Transverse colon (tissue), 4 donors: ENCODE measurements at regions not wholly inside any gene's neighbourhood (a gene's known extent, or its start where the extent isn't known, plus 50 kb on each side); places are given as distances from the start of the nearest gene placed in this dataset.

Experiments used
- CTCF ChIP-seq, 5 experiments: fragments of 200-600 bp in 3 of 5; fragments of 450-650 bp in 2 of 5; sonication (generic) in 3 of 5; IDR thresholded peaks; 1 replicate in 2 of 5; 2 replicates in 3 of 5; pipeline ENCODE4 v1.5.1; 2016 to 2017; ENCODE audit warnings: antibody characterized with exemption in 5 of 5, inconsistent platforms in 3 of 5, mild to moderate bottlenecking in 2 of 5, moderate library complexity in 1 of 5
- EP300 ChIP-seq: sonication (generic); formaldehyde crosslinking; IDR thresholded peaks from one replicate; pipeline ENCODE4 v1.6.1; 2017; ENCODE audit warnings: antibody characterized with exemption, low read depth
- POLR2AphosphoS5 ChIP-seq, 3 donors: sonication (generic); formaldehyde crosslinking; IDR thresholded peaks; one replicate each; pipeline ENCODE4 v1.6.1; 2016; ENCODE audit warnings: antibody characterized with exemption in 3 of 3

GRCh38 chr3:154886437-154886836 is 193.7 kb upstream of the MME start:
- TF ChIP-seq CTCF (IDR thresholded peaks at IDR 0.05) (no peak), POLR2AphosphoS5 (IDR thresholded peaks at IDR 0.05) (no peak), EP300 (no peak)
